Endothelial cell of umbilical vein (primary cell): ENCODE measurements at regions not wholly inside any gene's neighbourhood (a gene's known extent, or its start where the extent isn't known, plus 50 kb on each side); places are given as distances from the start of the nearest gene placed in this dataset.

ENCODE experiments used
- BruUV-seq: library from RNA; stranded (reverse); fragments of 400-500 nt; replicated peaks from 2 replicates; lab custom pipeline; 2021; lab: Mats Ljungman, UMichigan
- CTCF ChIA-PET: fragments of 300-600, 350-600 bp; sonication (Branson Sonifier 250); formaldehyde crosslinking; loops from one replicate; lab custom pipeline; 2021; ENCODE audit warnings: antibody characterized with exemption, inconsistent platforms; lab: Charles Lee
- POLR2A ChIA-PET: fragments of 300-600, 350-600 bp; sonication (Branson Sonifier 250); formaldehyde crosslinking; loops from one replicate; lab custom pipeline; 2021; ENCODE audit warnings: antibody characterized with exemption, inconsistent platforms; lab: Charles Lee
- DNase-seq: peaks from one replicate; pipeline ENCODE4 v3.0.0-alpha.2; 2011; ENCODE audit warnings: low read depth, low spot score
- FAIRE-seq: peaks from 2 replicates; lab custom pipeline; 2011; peaks lifted over from hg19 to GRCh38; lab: Jason Lieb, UNC
- H2AFZ ChIP-seq: 2 replicates; pipeline ENCODE4 v1.6.0; 2012; ENCODE audit warnings: low read depth, low read length, control low read depth, inconsistent platforms
- H3K27ac ChIP-seq: 2 replicates; pipeline ENCODE4 v1.5.1; 2011; ENCODE audit warnings: low read depth, mild to moderate bottlenecking, control low read depth, low read length, moderate library complexity; ENCODE audit not compliant: insufficient read depth
- H3K27me3 ChIP-seq, 2 experiments: 2 replicates each; pipeline versions ENCODE4 v1.6.0 to v1.6.1; 2011; ENCODE audit warnings: low read length in 2 of 2, mixed read lengths in 1 of 2; ENCODE audit not compliant: control insufficient read depth in 2 of 2, insufficient read depth in 2 of 2
- H3K36me3 ChIP-seq, 2 experiments: 2 replicates in 1 of 2; 3 replicates in 1 of 2; pipeline ENCODE4 v1.5.1; 2011; ENCODE audit warnings: low read length in 2 of 2, mild to moderate bottlenecking in 1 of 2, moderate library complexity in 1 of 2; ENCODE audit not compliant: control insufficient read depth in 2 of 2, insufficient read depth in 2 of 2; ENCODE audit errors: extremely low read depth in 1 of 2
- H3K4me1 ChIP-seq: 3 replicates; pipeline ENCODE4 v1.5.1; 2011; ENCODE audit warnings: mild to moderate bottlenecking, low read length; ENCODE audit not compliant: control insufficient read depth, insufficient read depth; ENCODE audit errors: extremely low read depth
- H3K4me2 ChIP-seq: 2 replicates; pipeline ENCODE4 v1.6.1; 2011; ENCODE audit warnings: low read length, control low read depth, mixed read lengths; ENCODE audit not compliant: insufficient read depth
- H3K4me3 ChIP-seq, 3 experiments: fragments of 200-600 bp in 1 of 3; sonication (generic), shearing (Covaris generic) in 1 of 3; replicated peaks in 1 of 3; 2 replicates each; pipeline ENCODE4 v1.5.1; 2011 to 2016; ENCODE audit warnings: control low read depth in 3 of 3, low read length in 3 of 3, mild to moderate bottlenecking in 2 of 3, inconsistent platforms in 1 of 3, low read depth in 1 of 3, moderate library complexity in 1 of 3; ENCODE audit not compliant: insufficient read depth in 1 of 3
- H3K79me2 ChIP-seq: 2 replicates; pipeline ENCODE4 v1.6.0; 2012; ENCODE audit warnings: low read length, inconsistent platforms; ENCODE audit not compliant: control insufficient read depth, insufficient read depth
- H3K9ac ChIP-seq: replicated peaks from 2 replicates; pipeline ENCODE3; 2011; ENCODE audit warnings: low read length, control low read depth; ENCODE audit not compliant: insufficient read depth; ENCODE audit errors: extremely low read depth
- H3K9me1 ChIP-seq: replicated peaks from 3 replicates; pipeline ENCODE4 v1.6.0; 2011; ENCODE audit warnings: mild to moderate bottlenecking, low read length; ENCODE audit not compliant: control insufficient read depth, insufficient read depth; ENCODE audit errors: extremely low read depth
- H3K9me3 ChIP-seq: replicated peaks from 2 replicates; pipeline ENCODE4 v1.5.1; 2012; ENCODE audit warnings: low read length, inconsistent platforms; ENCODE audit not compliant: control insufficient read depth, insufficient read depth
- H4K20me1 ChIP-seq: replicated peaks from 2 replicates; pipeline ENCODE3; 2011; ENCODE audit warnings: mild to moderate bottlenecking, low read length; ENCODE audit not compliant: control insufficient read depth, insufficient read depth; ENCODE audit errors: extremely low read depth
- EZH2 ChIP-seq: IDR thresholded peaks from 2 replicates; pipeline ENCODE4 v1.6.1; 2012; ENCODE audit warnings: borderline replicate concordance, low read depth, mild to moderate bottlenecking, moderate library complexity, low read length, inconsistent platforms; ENCODE audit not compliant: severe bottlenecking
- FOS ChIP-seq: IDR thresholded peaks from 2 replicates; pipeline ENCODE4 v1.6.1; 2011; ENCODE audit warnings: mild to moderate bottlenecking, low read length, moderate library complexity, borderline replicate concordance; ENCODE audit not compliant: insufficient read depth
- GATA2 ChIP-seq: IDR thresholded peaks from 2 replicates; pipeline ENCODE4 v1.7.0; 2011; ENCODE audit warnings: low read depth, mild to moderate bottlenecking, moderate library complexity, mixed read lengths, low read length; ENCODE audit not compliant: insufficient read length, insufficient read depth
- JUN ChIP-seq: IDR thresholded peaks from 2 replicates; pipeline ENCODE4 v1.6.1; 2011; ENCODE audit warnings: borderline replicate concordance, low read depth; ENCODE audit not compliant: insufficient read length, insufficient read depth
- MYC ChIP-seq: IDR thresholded peaks from one replicate; pipeline ENCODE4 v1.6.1; 2011; ENCODE audit warnings: mild to moderate bottlenecking, low read depth, low read length
- POLR2A ChIP-seq: IDR thresholded peaks from 2 replicates; pipeline ENCODE4 v1.6.1; 2012; ENCODE audit warnings: low read depth, mild to moderate bottlenecking, control low read depth, low read length
- POLR2AphosphoS5 ChIP-seq: IDR thresholded peaks from 2 replicates; pipeline ENCODE4 v1.6.1; 2012; ENCODE audit warnings: low read depth, mild to moderate bottlenecking, control low read depth, low read length, moderate library complexity; ENCODE audit not compliant: insufficient read depth
- dilution Hi-C: fragments of 300-500 bp; cut with MboI; formaldehyde crosslinking; loops from one replicate; pipeline ENCODE4 v1.15.0; 2019; ENCODE audit warnings: low sequenced_read_pairs; ENCODE audit not compliant: extremely low pct_ligation_motif_present
- intact Hi-C: fragments of 100-400 bp; cut with micrococcal nuclease; formaldehyde crosslinking; loops from one replicate; pipeline ENCODE4 v1.10.0; 2022
- TF ChIP-seq, protein P1 (sequence below): IDR thresholded peaks from 2 replicates; pipeline ENCODE4 v1.6.1; 2011; ENCODE audit not compliant: insufficient read depth, insufficient read length
- TF ChIP-seq, protein P2 (sequence below), 2 donors: IDR thresholded peaks; 1 replicate in 1 of 2; 2 replicates in 1 of 2; pipeline ENCODE4 v1.5.1; 2011; ENCODE audit warnings: low read length in 2 of 2, mild to moderate bottlenecking in 2 of 2, moderate library complexity in 2 of 2, control low read depth in 1 of 2, inconsistent platforms in 1 of 2, low read depth in 1 of 2; ENCODE audit not compliant: insufficient read depth in 1 of 2; ENCODE audit errors: extremely low read depth in 1 of 2

DNA sequence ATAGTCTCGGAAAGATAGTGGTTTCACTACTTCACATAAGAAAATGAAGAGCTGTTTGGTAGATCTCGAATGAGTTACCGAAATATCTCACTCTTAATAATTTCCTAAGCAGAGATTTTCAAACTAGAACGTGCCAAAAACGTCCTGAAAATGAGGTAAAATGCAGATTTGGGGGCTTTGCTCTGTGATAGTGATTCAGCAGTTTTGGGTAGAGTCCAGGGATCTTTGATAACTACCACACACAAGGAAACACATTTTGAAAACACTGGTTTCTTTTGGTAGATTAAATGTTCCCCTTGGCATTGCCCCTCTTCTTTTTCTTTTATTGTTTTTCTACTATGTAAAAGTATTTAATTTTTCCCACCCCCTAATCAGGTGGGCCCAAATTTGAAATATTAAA is 125.9 kb downstream of the EBLN2 start:
- TF ChIP-seq EZH2 (no peak), POLR2AphosphoS5 (no peak), POLR2A (no peak), GATA2 (no peak), MYC (no peak), JUN (no peak), FOS (no peak)
- TF ChIP-seq, protein P1, sequence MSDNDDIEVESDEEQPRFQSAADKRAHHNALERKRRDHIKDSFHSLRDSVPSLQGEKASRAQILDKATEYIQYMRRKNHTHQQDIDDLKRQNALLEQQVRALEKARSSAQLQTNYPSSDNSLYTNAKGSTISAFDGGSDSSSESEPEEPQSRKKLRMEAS, result no peak
- TF ChIP-seq, protein P2, sequence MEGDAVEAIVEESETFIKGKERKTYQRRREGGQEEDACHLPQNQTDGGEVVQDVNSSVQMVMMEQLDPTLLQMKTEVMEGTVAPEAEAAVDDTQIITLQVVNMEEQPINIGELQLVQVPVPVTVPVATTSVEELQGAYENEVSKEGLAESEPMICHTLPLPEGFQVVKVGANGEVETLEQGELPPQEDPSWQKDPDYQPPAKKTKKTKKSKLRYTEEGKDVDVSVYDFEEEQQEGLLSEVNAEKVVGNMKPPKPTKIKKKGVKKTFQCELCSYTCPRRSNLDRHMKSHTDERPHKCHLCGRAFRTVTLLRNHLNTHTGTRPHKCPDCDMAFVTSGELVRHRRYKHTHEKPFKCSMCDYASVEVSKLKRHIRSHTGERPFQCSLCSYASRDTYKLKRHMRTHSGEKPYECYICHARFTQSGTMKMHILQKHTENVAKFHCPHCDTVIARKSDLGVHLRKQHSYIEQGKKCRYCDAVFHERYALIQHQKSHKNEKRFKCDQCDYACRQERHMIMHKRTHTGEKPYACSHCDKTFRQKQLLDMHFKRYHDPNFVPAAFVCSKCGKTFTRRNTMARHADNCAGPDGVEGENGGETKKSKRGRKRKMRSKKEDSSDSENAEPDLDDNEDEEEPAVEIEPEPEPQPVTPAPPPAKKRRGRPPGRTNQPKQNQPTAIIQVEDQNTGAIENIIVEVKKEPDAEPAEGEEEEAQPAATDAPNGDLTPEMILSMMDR (IDR thresholded peaks at IDR 0.05; ENCODE audit: extremely low read depth in 1 of 2, insufficient read depth in 1 of 2, low read depth in 1 of 2, low read length in 2 of 2), result no peak
- dilution Hi-C loops, result no loop called here
- no peaks in the 10 kb centered on the region for H3K36me3 ChIP-seq
- intact Hi-C loops, result no loop called here
- no peaks in the 10 kb centered on the region for H3K4me1 ChIP-seq
- DNase-seq (no peak), FAIRE-seq (no peak)
- no peak overlapping the region for H3K9ac ChIP-seq
- CTCF ChIA-PET, result interaction anchor here (0.8 to 1.3 kb wide), 2 partner anchors 10 to 247 kb away, joined by 3 to 4 read pairs; no protein-coding TSS in a partner anchor
- no peaks in the 10 kb centered on the region for H3K9me3 ChIP-seq
- POLR2A ChIA-PET, result no interaction called here
- no peak overlapping the region for H3K4me2 ChIP-seq
- no peaks in the 10 kb centered on the region for H4K20me1 ChIP-seq
- no peak overlapping the region for H3K4me3 ChIP-seq
- no peaks in the 10 kb centered on the region for H3K9me1 ChIP-seq
- H3K27me3 ChIP-seq, result no peaks in the 10 kb centered on the region
- BruUV-seq, result no TSS peak
- H3K79me2 ChIP-seq, result no peaks in the 10 kb centered on the region
- H2AFZ ChIP-seq, result no peak overlapping the region
- no peak overlapping the region for H3K27ac ChIP-seq
